GM18867 (cell line): ENCODE measurements at regions not wholly inside any gene's neighbourhood (a gene's known extent, or its start where the extent isn't known, plus 50 kb on each side); places are given as distances from the start of the nearest gene placed in this dataset.
A peak's percentile ranks its signal among the peaks of the same experiment; 100 is the strongest.
"Not testable (repeated sequence)": the region's sequence is repeated elsewhere in the genome, so short reads cannot be mapped to it uniquely, and the experiment has no call there.

Experiments
- ATAC-seq: cut with Tn5 transposase; IDR thresholded peaks from one replicate; pipeline ENCODE4 v1.9.1; 2021; ENCODE audit warnings: mild to moderate bottlenecking, moderate library complexity; ENCODE audit not compliant: unreplicated experiment

DNA sequence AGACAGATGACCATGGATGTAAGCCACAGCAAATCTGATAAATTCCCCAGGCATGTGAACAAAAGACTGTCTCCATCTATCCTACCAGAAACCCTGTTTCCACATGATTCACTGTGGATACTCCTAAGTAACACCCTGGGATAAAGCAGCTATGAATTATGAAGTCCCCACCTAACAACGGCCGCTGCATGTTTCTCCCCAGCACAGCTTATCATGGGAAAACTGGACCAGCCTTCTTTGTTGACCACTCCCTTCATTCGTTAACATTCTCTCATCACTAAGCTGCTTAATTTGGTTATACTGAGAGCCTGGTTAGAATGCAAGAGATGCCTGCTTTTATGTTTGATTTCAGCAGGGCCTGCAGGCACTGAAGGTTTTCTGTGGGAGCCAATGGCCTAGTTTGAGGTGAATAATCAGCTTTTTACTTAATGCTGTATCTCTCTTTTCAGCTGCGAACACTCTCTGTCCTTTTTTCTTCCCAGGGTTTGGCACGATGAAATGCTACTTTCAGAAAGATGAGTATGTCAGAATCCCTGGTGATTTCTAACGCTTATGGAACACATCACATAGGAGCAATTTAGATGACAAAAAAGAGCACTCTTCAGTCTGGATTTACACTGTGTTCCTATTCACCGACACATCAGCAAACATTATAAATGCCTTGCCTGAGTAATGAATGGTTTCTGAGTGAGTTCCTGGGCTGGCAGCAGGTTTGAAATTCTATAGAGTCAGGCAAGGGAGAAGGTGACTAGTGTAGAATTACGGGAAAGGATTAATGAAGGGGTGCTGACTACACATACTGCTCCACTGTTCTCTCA, 318.4 kb upstream of the ZNF608 start:
- ATAC-seq: no peak

GRCh38 chr5:125065741-125066140, 319.3 kb upstream of the ZNF608 start:
- no peak for ATAC-seq

DNA sequence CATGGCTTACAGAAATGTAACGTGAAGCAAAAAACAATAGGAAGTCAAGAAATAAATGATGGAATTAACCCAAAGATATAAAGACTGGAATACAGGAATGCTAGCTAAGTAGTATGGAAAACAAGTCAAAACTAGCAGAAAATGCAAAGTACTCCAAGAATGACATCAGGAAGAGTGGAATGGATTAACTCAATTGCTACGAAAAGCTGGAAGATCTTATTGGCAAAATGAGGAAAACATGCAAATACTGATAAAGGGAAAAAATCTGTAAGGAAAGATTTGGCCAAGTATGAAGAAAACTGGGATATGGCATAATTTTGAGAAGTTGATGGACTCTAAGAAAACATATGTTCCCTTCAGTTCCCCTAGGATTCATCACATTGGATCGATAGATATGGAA, 324.5 kb upstream of the ZNF608 start:
- no peak for ATAC-seq

GRCh38 chr5:125073090-125073489, 326.7 kb upstream of the ZNF608 start:
- ATAC-seq: no peak

DNA sequence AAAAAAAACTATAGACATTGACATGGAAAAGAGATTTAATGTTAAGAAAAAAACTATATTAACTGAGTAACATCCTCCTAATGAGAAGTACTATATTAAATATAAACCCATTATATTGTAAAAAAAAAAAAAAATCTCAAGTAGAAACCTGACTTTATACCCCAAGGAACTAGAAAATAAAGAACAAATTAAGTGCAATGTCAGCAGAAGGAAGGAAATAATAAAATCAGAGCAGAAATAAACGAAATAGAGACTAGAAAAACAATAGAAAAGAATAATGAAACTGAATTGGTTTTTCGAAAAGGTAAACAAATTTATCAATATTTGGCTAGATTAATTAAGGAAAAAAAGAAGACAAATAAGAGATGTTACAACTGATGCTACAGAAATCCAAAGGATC, 329.1 kb upstream of the ZNF608 start:
- no peak for ATAC-seq

GRCh38 chr5:125079028-125079427, 332.6 kb upstream of the ZNF608 start:
- ATAC-seq: not testable (repeated sequence)

DNA sequence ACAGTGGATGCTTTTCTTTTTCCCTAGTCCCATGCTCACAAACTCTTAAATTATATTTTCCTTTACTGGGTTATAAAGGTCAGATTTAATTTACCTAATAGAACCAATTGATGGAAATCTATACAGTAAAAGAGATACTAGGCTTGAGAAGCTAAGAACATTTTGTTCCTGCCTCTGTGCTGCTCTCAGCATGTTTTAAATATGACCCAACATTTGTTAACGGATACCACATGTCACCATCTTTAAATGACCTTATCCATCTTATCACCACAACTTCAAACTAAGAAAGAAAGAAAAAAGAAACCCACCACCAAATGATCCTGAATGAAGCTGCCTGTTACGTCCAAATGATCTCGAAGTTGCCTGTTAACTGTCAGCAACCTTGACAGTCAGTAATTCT, 334.7 kb upstream of the ZNF608 start:
- ATAC-seq: no peak

DNA sequence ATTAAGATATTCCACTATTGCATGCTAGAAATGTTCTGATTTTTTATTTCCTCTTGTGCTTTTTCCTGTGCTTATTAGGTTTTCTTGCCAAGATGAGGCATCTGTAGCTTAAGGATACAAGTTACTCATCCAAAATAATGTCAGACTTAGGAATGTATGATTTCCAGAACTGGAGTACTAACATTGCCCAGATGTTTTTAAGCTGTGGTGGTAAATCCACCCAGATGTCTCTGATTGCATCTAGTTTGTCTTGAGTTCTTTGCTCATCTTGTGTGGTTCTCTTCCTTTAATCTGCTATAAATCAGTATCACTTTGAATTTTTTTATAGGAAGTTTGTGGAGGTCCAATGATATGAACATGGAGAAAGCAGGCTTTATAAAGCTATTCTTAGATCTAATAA, 337.5 kb upstream of the ZNF608 start:
- no peak for ATAC-seq

- no peak for ATAC-seq
Observed at GRCh38 chr5:125085797-125086505, 339.5 kb upstream of the ZNF608 start.

- ATAC-seq: no peak
Observed at GRCh38 chr5:125088522-125089105, 342.2 kb upstream of the ZNF608 start.

- not testable (repeated sequence) for ATAC-seq
Observed at GRCh38 chr5:125092138-125092537, 345.7 kb upstream of the ZNF608 start.

DNA sequence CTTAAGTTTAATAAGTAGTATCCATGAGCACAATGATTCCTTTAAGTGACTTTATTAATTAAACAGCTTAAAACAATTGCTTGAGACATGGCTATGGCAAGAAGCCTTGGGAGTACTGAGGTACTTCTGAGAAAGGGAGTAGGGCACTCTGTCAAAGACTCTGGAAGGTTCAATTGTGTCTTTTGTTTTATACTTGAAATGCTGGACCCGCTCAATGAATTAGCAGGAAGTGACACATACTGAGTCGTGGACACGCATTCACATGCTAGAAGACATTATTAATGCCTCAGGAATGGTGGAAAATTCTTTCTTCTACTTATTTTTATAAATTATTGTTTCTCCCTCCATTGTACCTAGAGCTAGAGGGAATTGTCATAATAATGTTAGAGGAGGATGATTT, 347.3 kb upstream of the ZNF608 start:
- ATAC-seq: no peak

GRCh38 chr5:125100342-125100741, 353.9 kb upstream of the ZNF608 start:
- no peak for ATAC-seq

DNA sequence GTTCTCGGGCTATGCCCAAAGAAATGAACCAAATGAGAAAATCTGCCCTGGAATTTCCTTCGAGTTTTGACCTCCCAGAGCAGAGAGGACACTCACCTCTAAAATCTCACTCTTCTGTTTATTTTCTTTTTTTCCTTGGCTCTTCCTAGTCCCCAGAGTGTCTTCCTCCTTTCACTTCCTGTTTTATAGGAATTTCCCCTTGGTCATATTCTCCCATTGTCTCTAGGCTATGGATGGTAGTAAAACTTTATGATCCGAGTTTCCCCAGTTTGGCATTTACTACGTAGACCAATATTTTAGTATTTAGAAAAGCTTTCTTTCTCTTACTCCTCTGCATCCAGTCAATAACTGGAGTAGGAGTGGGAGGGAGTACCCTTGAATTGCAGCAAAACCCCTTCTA, 354.5 kb upstream of the ZNF608 start:
- ATAC-seq: no peak

GRCh38 chr5:125103459-125103858, 357.0 kb upstream of the ZNF608 start:
- no peak for ATAC-seq

DNA sequence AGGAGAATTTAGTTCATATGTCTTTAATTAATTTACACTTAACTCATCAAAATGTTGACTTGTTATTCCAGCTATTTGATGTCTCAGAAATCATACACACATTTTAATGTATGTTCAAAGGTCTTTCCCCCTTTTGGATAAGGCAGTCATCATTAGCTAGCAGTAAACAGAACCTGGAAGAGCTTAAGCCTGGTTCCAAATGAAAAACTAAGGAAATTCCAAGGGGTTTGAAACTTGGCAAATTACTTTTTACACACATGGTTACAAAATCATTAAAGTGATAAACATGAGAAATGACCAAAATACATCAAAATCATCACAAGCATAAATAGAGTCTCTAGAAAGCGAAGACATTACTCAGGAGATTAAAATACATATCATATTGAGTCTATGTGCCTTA, 359.8 kb upstream of the ZNF608 start:
- no peak for ATAC-seq

GRCh38 chr5:125106881-125107280, 360.4 kb upstream of the ZNF608 start:
- ATAC-seq: no peak

GRCh38 chr5:125109293-125109692, 362.9 kb upstream of the ZNF608 start:
- ATAC-seq: no peak

- no peak for ATAC-seq
Observed at GRCh38 chr5:125109816-125110215, 363.4 kb upstream of the ZNF608 start.

GRCh38 chr5:125112196-125112595, 365.8 kb upstream of the ZNF608 start:
- ATAC-seq: no peak

- peak; percentile 70 for ATAC-seq
Observed at GRCh38 chr5:125113328-125113727, 366.9 kb upstream of the ZNF608 start.

DNA sequence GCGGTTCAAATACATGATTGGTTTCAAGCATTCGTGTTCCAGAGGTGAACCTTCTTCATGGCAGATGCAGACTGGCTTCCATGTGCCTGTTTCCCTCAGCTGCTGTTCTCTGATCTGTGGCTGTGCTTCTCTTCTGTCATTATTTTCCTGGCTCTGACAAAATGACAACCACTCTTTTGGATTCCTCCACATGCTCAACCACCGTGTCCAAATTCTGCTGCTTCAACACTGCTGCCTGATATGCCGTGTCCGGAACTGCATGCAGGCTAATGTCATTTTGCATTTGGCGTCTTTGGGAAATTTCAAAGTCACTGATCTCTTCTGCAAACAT, 368.7 kb upstream of the ZNF608 start:
- no peak for ATAC-seq
